HG03039 (cell line): ENCODE measurements at regions not wholly inside any gene's neighbourhood (a gene's known extent, or its start where the extent isn't known, plus 50 kb on each side); places are given as distances from the start of the nearest gene placed in this dataset.

Source experiments
- ATAC-seq: cut with Tn5 transposase; IDR thresholded peaks from one replicate; pipeline ENCODE4 v1.9.1; 2021; ENCODE audit warnings: mild to moderate bottlenecking, moderate library complexity; ENCODE audit not compliant: unreplicated experiment

GRCh38 chr6:44050872-44051505, 76.3 kb downstream of the MRPL14 start:
- no peak for ATAC-seq

- no peak for ATAC-seq
These were observed 77.0 kb downstream of the MRPL14 start for GRCh38 chr6:44049989-44050871.

GRCh38 chr6:44049163-44049988, 77.9 kb downstream of the MRPL14 start:
- ATAC-seq, result no peak

GRCh38 chr6:44048277-44048676, 79.0 kb downstream of the MRPL14 start:
- no peak for ATAC-seq

- ATAC-seq, result no peak
These were observed 79.5 kb downstream of the MRPL14 start for GRCh38 chr6:44047801-44048200.

- ATAC-seq, result no peak
These were observed 80.1 kb downstream of the MRPL14 start for GRCh38 chr6:44047179-44047546.

GRCh38 chr6:44046516-44047178, 80.6 kb downstream of the MRPL14 start:
- no peak for ATAC-seq

- no peak for ATAC-seq
These were observed 81.6 kb downstream of the MRPL14 start for GRCh38 chr6:44045672-44046015.

GRCh38 chr6:44044940-44045671, 82.1 kb downstream of the MRPL14 start:
- ATAC-seq, result no peak

GRCh38 chr6:44044154-44044539, 83.1 kb downstream of the MRPL14 start:
- no peak for ATAC-seq

GRCh38 chr6:44043479-44044153, 83.6 kb downstream of the MRPL14 start:
- no peak for ATAC-seq

GRCh38 chr6:44042989-44043478, 84.2 kb downstream of the MRPL14 start:
- ATAC-seq, result no peak

GRCh38 chr6:44042261-44042988, 84.8 kb downstream of the MRPL14 start:
- no peak for ATAC-seq

- no peak for ATAC-seq
These were observed 85.6 kb downstream of the MRPL14 start for GRCh38 chr6:44041461-44042260.

GRCh38 chr6:44040786-44041185, 86.5 kb downstream of the MRPL14 start:
- no peak for ATAC-seq

- ATAC-seq, result no peak
These were observed 87.4 kb downstream of the MRPL14 start for GRCh38 chr6:44039839-44040350.

GRCh38 chr6:44039191-44039719, 88.0 kb downstream of the MRPL14 start:
- no peak for ATAC-seq
